Esophagus squamous epithelium (tissue), 5 donors: ENCODE measurements at regions not wholly inside any gene's neighbourhood (a gene's known extent, or its start where the extent isn't known, plus 50 kb on each side); places are given as distances from the start of the nearest gene placed in this dataset.

Experiments
- DNase-seq: peaks from one replicate; lab custom pipeline; 2025; lab: John Stamatoyannopoulos, UW
- H3K27ac ChIP-seq, 4 donors: fragments of 200-600 bp; sonication (generic); one replicate each; pipeline ENCODE4 v1.5.1; 2016 to 2019; ENCODE audit warnings: mild to moderate bottlenecking in 1 of 4
- H3K27me3 ChIP-seq, 4 donors: fragments of 200-600 bp; sonication (generic); 1 replicate in 3 of 4; 2 replicates in 1 of 4; pipeline versions ENCODE4 v1.5.1 to v1.6.0; 2017 to 2021; ENCODE audit warnings: antibody characterized with exemption in 1 of 4
- H3K36me3 ChIP-seq, 3 donors: fragments of 200-600 bp; sonication (generic); one replicate each; pipeline ENCODE4 v1.5.1; 2016 to 2019
- H3K4me1 ChIP-seq, 3 donors: fragments of 200-600 bp; sonication (generic); one replicate each; pipeline ENCODE4 v1.5.1; 2017 to 2019
- H3K4me3 ChIP-seq, 4 donors: fragments of 200-600 bp; sonication (generic); 1 replicate in 3 of 4; 2 replicates in 1 of 4; pipeline ENCODE4 v1.5.1; 2016 to 2019; ENCODE audit warnings: mild to moderate bottlenecking in 2 of 4, moderate library complexity in 1 of 4
- H3K9me3 ChIP-seq, 3 donors: fragments of 200-600 bp; sonication (generic); one replicate each; pipeline ENCODE4 v1.5.1; 2016 to 2019
- CTCF ChIP-seq, 6 experiments: fragments of 450-650 bp in 4 of 6; fragments of 200-600 bp in 2 of 6; sonication (generic) in 2 of 6; IDR thresholded peaks; one replicate each; pipeline ENCODE4 v1.5.1; 2016 to 2019; ENCODE audit warnings: antibody characterized with exemption in 6 of 6, mild to moderate bottlenecking in 4 of 6, moderate library complexity in 4 of 6
- POLR2A ChIP-seq, 4 donors: fragments of 450-650 bp; IDR thresholded peaks; one replicate each; pipeline ENCODE4 v1.6.1; 2017; ENCODE audit warnings: antibody characterized with exemption in 4 of 4, mild to moderate bottlenecking in 4 of 4, moderate library complexity in 3 of 4
- WGBS, 2 donors: methylation state at CpG; one replicate each; pipeline ENCODE4 v1.1.5; 2018; 5-methylcytosine and 5-hydroxymethylcytosine counted together
- intact Hi-C: fragments of 100-400 bp; cut with DNase I; formaldehyde crosslinking; loops from one replicate; pipeline ENCODE4 v1.15.0; 2022
- donor health status: DM: yes; HTN: yes; CAD: no.

GRCh38 chr3:124567179-124567578 lies 163.1 kb upstream of the UMPS start:
- 90% methylated on average over 1 of the region's 1 CpG; no CpG with 5 or more reads in 1 of the 2 donors for WGBS, 2 donors
- Histone ChIP-seq H3K27me3 (peaks cover 0 to 9% (median 0%) of the 10 kb centered on the region in 4 donors), H3K4me3 (no peak overlapping the region), H3K9me3 (no peaks in the 10 kb centered on the region), H3K27ac (no peak overlapping the region), H3K36me3 (no peaks in the 10 kb centered on the region), H3K4me1 (peaks cover 0 to 8% (median 4%) of the 10 kb centered on the region in 3 donors)
- TF ChIP-seq CTCF (IDR thresholded peaks at IDR 0.05) (no peak), POLR2A (IDR thresholded peaks at IDR 0.05) (no peak)
- intact Hi-C loops = no loop called here
- no peak for DNase-seq

- WGBS, 2 donors = 60 to 80% methylated on average over 1 of the region's 1 CpG
- no peaks in the 10 kb centered on the region for H3K9me3 ChIP-seq
- no peak overlapping the region for H3K27ac ChIP-seq
- H3K36me3 ChIP-seq = no peaks in the 10 kb centered on the region
- TF ChIP-seq POLR2A (IDR thresholded peaks at IDR 0.05) (no peak), CTCF (IDR thresholded peaks at IDR 0.05) (no peak)
- DNase-seq = no peak
- H3K4me1 ChIP-seq = peaks cover 0 to 14% (median 4%) of the 10 kb centered on the region in 3 donors
- no peaks in the 10 kb centered on the region for H3K27me3 ChIP-seq
- intact Hi-C loops = no loop called here
- H3K4me3 ChIP-seq = no peak overlapping the region
Observed at GRCh38 chr3:124569761-124570160, 160.5 kb upstream of the UMPS start.

GRCh38 chr3:124570232-124570631 lies 160.0 kb upstream of the UMPS start:
- intact Hi-C loops = no loop called here
- H3K27me3 ChIP-seq = no peaks in the 10 kb centered on the region
- TF ChIP-seq POLR2A (IDR thresholded peaks at IDR 0.05) (no peak), CTCF (IDR thresholded peaks at IDR 0.05) (no peak)
- no peaks in the 10 kb centered on the region for H3K9me3 ChIP-seq
- H3K4me3 ChIP-seq = no peak overlapping the region
- H3K27ac ChIP-seq = no peak overlapping the region
- no peaks in the 10 kb centered on the region for H3K36me3 ChIP-seq
- H3K4me1 ChIP-seq = peaks cover 0 to 14% (median 1%) of the 10 kb centered on the region in 3 donors
- 68 to 85% methylated on average over 2 of the region's 2 CpGs for WGBS, 2 donors
- DNase-seq = no peak

- Histone ChIP-seq H3K4me1 (peaks cover 0 to 13% (median 0%) of the 10 kb centered on the region in 3 donors), H3K36me3 (no peaks in the 10 kb centered on the region), H3K27ac (no peak overlapping the region), H3K4me3 (no peak overlapping the region), H3K27me3 (no peaks in the 10 kb centered on the region), H3K9me3 (no peaks in the 10 kb centered on the region)
- intact Hi-C loops = no loop called here
- TF ChIP-seq POLR2A (IDR thresholded peaks at IDR 0.05) (no peak), CTCF (IDR thresholded peaks at IDR 0.05) (no peak)
- no peak for DNase-seq
- WGBS, 2 donors = 89 to 95% methylated on average over 7 to 8 of the region's 8 CpGs
Observed at GRCh38 chr3:124572851-124573405, 157.3 kb upstream of the UMPS start.

- no peak for TF ChIP-seq CTCF (IDR thresholded peaks at IDR 0.05)
- TF ChIP-seq POLR2A (IDR thresholded peaks at IDR 0.05) = no peak
- H3K27me3 ChIP-seq = no peaks in the 10 kb centered on the region
- 15 to 28% methylated on average over 2 of the region's 2 CpGs for WGBS, 2 donors
- no peak for DNase-seq
- H3K36me3 ChIP-seq = no peaks in the 10 kb centered on the region
- intact Hi-C loops = no loop called here
- peaks cover 0 to 13% (median 0%) of the 10 kb centered on the region in 3 donors for H3K4me1 ChIP-seq
- H3K27ac ChIP-seq = no peak overlapping the region
- no peak overlapping the region for H3K4me3 ChIP-seq
- no peaks in the 10 kb centered on the region for H3K9me3 ChIP-seq
Observed at GRCh38 chr3:124574012-124574411, 156.2 kb upstream of the UMPS start.
